ENCODE measurements at regions not wholly inside any gene's neighbourhood (a gene's known extent, or its start where the extent isn't known, plus 50 kb on each side); places are given as distances from the start of the nearest gene placed in this dataset.

GRCh38 chr3:177579419-177579818, 382.1 kb upstream of the TBL1XR1 start:
- no peak for DNase-seq
- H3K27ac ChIP-seq, result no peak overlapping the region
- no peaks in the 10 kb centered on the region for H3K36me3 ChIP-seq
- no peaks in the 10 kb centered on the region for H3K9me3 ChIP-seq (replicated peaks)
- no peaks in the 10 kb centered on the region for H3K27me3 ChIP-seq
- H3K4me3 ChIP-seq, result no peak overlapping the region
- H3K4me1 ChIP-seq, result no peaks in the 10 kb centered on the region

GRCh38 chr3:177580437-177580836, 383.2 kb upstream of the TBL1XR1 start:
- H3K4me1 ChIP-seq, result no peaks in the 10 kb centered on the region
- H3K9me3 ChIP-seq (replicated peaks), result no peaks in the 10 kb centered on the region
- H3K4me3 ChIP-seq, result no peak overlapping the region
- DNase-seq, result no peak
- H3K36me3 ChIP-seq, result no peaks in the 10 kb centered on the region
- no peaks in the 10 kb centered on the region for H3K27me3 ChIP-seq
- H3K27ac ChIP-seq, result no peak overlapping the region

GRCh38 chr3:177585271-177585670, 388.0 kb upstream of the TBL1XR1 start:
- Histone ChIP-seq H3K4me1 (peaks cover 7% of the 10 kb centered on the region), H3K4me3 (no peak overlapping the region), H3K36me3 (no peaks in the 10 kb centered on the region), H3K27ac (no peak overlapping the region), H3K9me3 (replicated peaks) (no peaks in the 10 kb centered on the region), H3K27me3 (no peaks in the 10 kb centered on the region)
- no peak for DNase-seq

GRCh38 chr3:177589041-177589650, 391.9 kb upstream of the TBL1XR1 start:
- DNase-seq, result no peak
- Histone ChIP-seq H3K36me3 (no peaks in the 10 kb centered on the region), H3K9me3 (replicated peaks) (no peaks in the 10 kb centered on the region), H3K27me3 (no peaks in the 10 kb centered on the region), H3K27ac (no peak overlapping the region), H3K4me1 (peaks cover 7% of the 10 kb centered on the region), H3K4me3 (no peak overlapping the region)

GRCh38 chr3:177589911-177590381, 392.7 kb upstream of the TBL1XR1 start:
- Histone ChIP-seq H3K27me3 (no peaks in the 10 kb centered on the region), H3K9me3 (replicated peaks) (no peaks in the 10 kb centered on the region), H3K4me3 (no peak overlapping the region), H3K4me1 (peaks cover 7% of the 10 kb centered on the region), H3K27ac (no peak overlapping the region), H3K36me3 (no peaks in the 10 kb centered on the region)
- peak in 1 of 2 experiments; percentile 28 for DNase-seq

- Histone ChIP-seq H3K4me3 (no peak overlapping the region), H3K4me1 (peaks cover 7% of the 10 kb centered on the region), H3K27ac (no peak overlapping the region), H3K27me3 (no peaks in the 10 kb centered on the region), H3K36me3 (no peaks in the 10 kb centered on the region), H3K9me3 (replicated peaks) (no peaks in the 10 kb centered on the region)
- DNase-seq, result no peak
Measured at GRCh38 chr3:177590826-177591225, 393.5 kb upstream of the TBL1XR1 start.

- DNase-seq, result no peak
- Histone ChIP-seq H3K4me1 (peaks cover 7% of the 10 kb centered on the region), H3K27ac (no peak overlapping the region), H3K27me3 (no peaks in the 10 kb centered on the region), H3K4me3 (no peak overlapping the region), H3K9me3 (replicated peaks) (no peaks in the 10 kb centered on the region), H3K36me3 (no peaks in the 10 kb centered on the region)
Measured at GRCh38 chr3:177591379-177591778, 394.1 kb upstream of the TBL1XR1 start.

- H3K4me3 ChIP-seq, result no peak overlapping the region
- no peaks in the 10 kb centered on the region for H3K36me3 ChIP-seq
- no peak for DNase-seq
- H3K27me3 ChIP-seq, result no peaks in the 10 kb centered on the region
- H3K4me1 ChIP-seq, result peaks cover 15% of the 10 kb centered on the region
- no peak overlapping the region for H3K27ac ChIP-seq
- no peaks in the 10 kb centered on the region for H3K9me3 ChIP-seq (replicated peaks)
Measured at GRCh38 chr3:177594096-177594495, 396.8 kb upstream of the TBL1XR1 start.

GRCh38 chr3:177595530-177596188, 398.4 kb upstream of the TBL1XR1 start:
- Histone ChIP-seq H3K4me1 (peaks cover 8% of the 10 kb centered on the region; the same call in 1 of the 2 replicates), H3K4me3 (no peak overlapping the region), H3K27ac (no peak overlapping the region), H3K27me3 (no peaks in the 10 kb centered on the region), H3K9me3 (replicated peaks) (no peaks in the 10 kb centered on the region), H3K36me3 (no peaks in the 10 kb centered on the region)
- DNase-seq, result no peak

- H3K4me1 ChIP-seq, result peaks cover 8% of the 10 kb centered on the region; the same call in 1 of the 2 replicates
- H3K27me3 ChIP-seq, result no peaks in the 10 kb centered on the region
- H3K4me3 ChIP-seq, result no peak overlapping the region
- no peak overlapping the region for H3K27ac ChIP-seq
- DNase-seq, result no peak
- no peaks in the 10 kb centered on the region for H3K36me3 ChIP-seq
- no peaks in the 10 kb centered on the region for H3K9me3 ChIP-seq (replicated peaks)
Measured at GRCh38 chr3:177596248-177596815, 399.1 kb upstream of the TBL1XR1 start.

GRCh38 chr3:177596816-177597271, 399.6 kb upstream of the TBL1XR1 start:
- H3K4me3 ChIP-seq, result no peak overlapping the region
- H3K27me3 ChIP-seq, result no peaks in the 10 kb centered on the region
- no peaks in the 10 kb centered on the region for H3K36me3 ChIP-seq
- H3K4me1 ChIP-seq, result peaks cover 8% of the 10 kb centered on the region; the same call in 1 of the 2 replicates
- DNase-seq, result no peak
- H3K27ac ChIP-seq, result no peak overlapping the region
- H3K9me3 ChIP-seq (replicated peaks), result no peaks in the 10 kb centered on the region

GRCh38 chr3:177597311-177598096, 400.2 kb upstream of the TBL1XR1 start:
- H3K36me3 ChIP-seq, result no peaks in the 10 kb centered on the region
- H3K4me3 ChIP-seq, result no peak overlapping the region
- H3K9me3 ChIP-seq (replicated peaks), result no peaks in the 10 kb centered on the region
- DNase-seq, result no peak
- peaks cover 8% of the 10 kb centered on the region; the same call in 1 of the 2 replicates for H3K4me1 ChIP-seq
- H3K27me3 ChIP-seq, result no peaks in the 10 kb centered on the region
- H3K27ac ChIP-seq, result no peak overlapping the region

GRCh38 chr3:177598097-177598833, 401.0 kb upstream of the TBL1XR1 start:
- Histone ChIP-seq H3K4me1 (peaks cover 15% of the 10 kb centered on the region), H3K27me3 (no peaks in the 10 kb centered on the region), H3K27ac (no peak overlapping the region)

GRCh38 chr3:177599326-177599725, 402.0 kb upstream of the TBL1XR1 start:
- Histone ChIP-seq H3K4me1 (peaks cover 19% of the 10 kb centered on the region), H3K27ac (no peak overlapping the region), H3K27me3 (no peaks in the 10 kb centered on the region), H3K4me3 (no peak overlapping the region), H3K9me3 (replicated peaks) (no peaks in the 10 kb centered on the region), H3K36me3 (no peaks in the 10 kb centered on the region)
- no peak for DNase-seq

More at GRCh38 chr3:177598097-177598833, 401.0 kb upstream of the TBL1XR1 start:
- Histone ChIP-seq H3K9me3 (replicated peaks) (no peaks in the 10 kb centered on the region), H3K36me3 (no peaks in the 10 kb centered on the region), H3K4me3 (no peak overlapping the region)
- DNase-seq, result no peak
